ENCODE measurements at regions not wholly inside any gene's neighbourhood (a gene's known extent, or its start where the extent isn't known, plus 50 kb on each side); places are given as distances from the start of the nearest gene placed in this dataset.

DNA sequence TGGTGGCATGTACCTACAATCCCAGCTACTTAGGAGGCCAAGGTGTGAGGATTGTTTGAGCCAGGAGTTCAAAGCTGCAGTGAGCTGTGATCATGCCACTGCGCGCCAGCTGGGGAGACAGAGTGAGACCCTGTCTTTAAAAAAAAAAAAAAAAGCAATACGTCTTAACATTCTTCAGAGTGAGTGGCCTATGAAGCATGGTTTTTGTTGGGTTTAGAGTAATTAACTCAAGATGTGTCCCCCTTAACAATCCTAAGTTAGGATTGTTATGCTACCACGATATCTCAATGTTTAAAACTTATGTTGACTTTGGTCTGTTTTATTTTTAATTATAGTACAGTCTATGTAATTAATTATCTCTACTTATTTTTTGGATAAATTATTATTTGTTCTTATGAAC is 156.1 kb downstream of the HIPK3 start:
- TF ChIP-seq, protein P1, sequence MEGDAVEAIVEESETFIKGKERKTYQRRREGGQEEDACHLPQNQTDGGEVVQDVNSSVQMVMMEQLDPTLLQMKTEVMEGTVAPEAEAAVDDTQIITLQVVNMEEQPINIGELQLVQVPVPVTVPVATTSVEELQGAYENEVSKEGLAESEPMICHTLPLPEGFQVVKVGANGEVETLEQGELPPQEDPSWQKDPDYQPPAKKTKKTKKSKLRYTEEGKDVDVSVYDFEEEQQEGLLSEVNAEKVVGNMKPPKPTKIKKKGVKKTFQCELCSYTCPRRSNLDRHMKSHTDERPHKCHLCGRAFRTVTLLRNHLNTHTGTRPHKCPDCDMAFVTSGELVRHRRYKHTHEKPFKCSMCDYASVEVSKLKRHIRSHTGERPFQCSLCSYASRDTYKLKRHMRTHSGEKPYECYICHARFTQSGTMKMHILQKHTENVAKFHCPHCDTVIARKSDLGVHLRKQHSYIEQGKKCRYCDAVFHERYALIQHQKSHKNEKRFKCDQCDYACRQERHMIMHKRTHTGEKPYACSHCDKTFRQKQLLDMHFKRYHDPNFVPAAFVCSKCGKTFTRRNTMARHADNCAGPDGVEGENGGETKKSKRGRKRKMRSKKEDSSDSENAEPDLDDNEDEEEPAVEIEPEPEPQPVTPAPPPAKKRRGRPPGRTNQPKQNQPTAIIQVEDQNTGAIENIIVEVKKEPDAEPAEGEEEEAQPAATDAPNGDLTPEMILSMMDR (IDR thresholded peaks at IDR 0.05): no peak
- TF ChIP-seq POLR2A (IDR thresholded peaks at IDR 0.05): no peak
